ENCODE measurements at regions not wholly inside any gene's neighbourhood (a gene's known extent, or its start where the extent isn't known, plus 50 kb on each side); places are given as distances from the start of the nearest gene placed in this dataset.

- TF ChIP-seq, protein P1, sequence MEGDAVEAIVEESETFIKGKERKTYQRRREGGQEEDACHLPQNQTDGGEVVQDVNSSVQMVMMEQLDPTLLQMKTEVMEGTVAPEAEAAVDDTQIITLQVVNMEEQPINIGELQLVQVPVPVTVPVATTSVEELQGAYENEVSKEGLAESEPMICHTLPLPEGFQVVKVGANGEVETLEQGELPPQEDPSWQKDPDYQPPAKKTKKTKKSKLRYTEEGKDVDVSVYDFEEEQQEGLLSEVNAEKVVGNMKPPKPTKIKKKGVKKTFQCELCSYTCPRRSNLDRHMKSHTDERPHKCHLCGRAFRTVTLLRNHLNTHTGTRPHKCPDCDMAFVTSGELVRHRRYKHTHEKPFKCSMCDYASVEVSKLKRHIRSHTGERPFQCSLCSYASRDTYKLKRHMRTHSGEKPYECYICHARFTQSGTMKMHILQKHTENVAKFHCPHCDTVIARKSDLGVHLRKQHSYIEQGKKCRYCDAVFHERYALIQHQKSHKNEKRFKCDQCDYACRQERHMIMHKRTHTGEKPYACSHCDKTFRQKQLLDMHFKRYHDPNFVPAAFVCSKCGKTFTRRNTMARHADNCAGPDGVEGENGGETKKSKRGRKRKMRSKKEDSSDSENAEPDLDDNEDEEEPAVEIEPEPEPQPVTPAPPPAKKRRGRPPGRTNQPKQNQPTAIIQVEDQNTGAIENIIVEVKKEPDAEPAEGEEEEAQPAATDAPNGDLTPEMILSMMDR (IDR thresholded peaks at IDR 0.05; ENCODE audit: borderline replicate concordance, extremely low read depth, low read length, poor library complexity, severe bottlenecking): no peak
- TF ChIP-seq EZH2 (IDR thresholded peaks at IDR 0.05; ENCODE audit: borderline replicate concordance, low read depth, low read length, severe bottlenecking): no peak
Observed at GRCh38 chr2:44083054-44083453, 85.6 kb upstream of the PPM1B start.

Data from DND-41 (cell line).